ENCODE measurements at regions not wholly inside any gene's neighbourhood (a gene's known extent, or its start where the extent isn't known, plus 50 kb on each side); places are given as distances from the start of the nearest gene placed in this dataset.

GRCh38 chr3:20673866-20674265, 487.9 kb upstream of the SGO1 start:
- Mint-ChIP-seq H3K4me1 (no peaks in the 10 kb centered on the region), H3K27ac (no peak overlapping the region), H3K36me3 (no peaks in the 10 kb centered on the region), H3K27me3 (ENCODE audit: low read depth in 3 of 3) (peaks cover 0 to 2% (median 1%) of the 10 kb centered on the region in 3 donors), H3K9me3 (peaks cover 0 to 13% (median 4%) of the 10 kb centered on the region in 7 donors), H3K4me3 (no peak overlapping the region)
- Histone ChIP-seq H4K20me1 (ENCODE audit: insufficient read depth, low read length) (no peaks in the 10 kb centered on the region), H3K4me3 (replicated peaks in 1 of 3; ENCODE audit: low read depth in 2 of 3, low read length in 3 of 3) (no peak overlapping the region), H3K27me3 (ENCODE audit: control insufficient read depth in 2 of 2, insufficient read depth in 2 of 2, low read length in 2 of 2) (no peaks in the 10 kb centered on the region), H3K9me3 (replicated peaks in 1 of 2; ENCODE audit: control insufficient read depth in 1 of 2, insufficient read depth in 1 of 2, low read length in 2 of 2) (peaks cover 0 to 11% of the 10 kb centered on the region in 2 donors), H3K4me2 (replicated peaks; ENCODE audit: extremely low read depth, low read length, poor library complexity, severe bottlenecking) (no peak overlapping the region), H3K36me3 (replicated peaks in 1 of 2; ENCODE audit: control insufficient read depth in 1 of 2, insufficient read depth in 2 of 2, low read length in 2 of 2) (no peaks in the 10 kb centered on the region), H3K9ac (ENCODE audit: insufficient read depth, low read length, poor library complexity, severe bottlenecking) (no peak overlapping the region), H3K4me1 (ENCODE audit: control insufficient read depth in 1 of 2, insufficient read depth in 2 of 2, low read length in 2 of 2) (no peaks in the 10 kb centered on the region), H3K27ac (ENCODE audit: low read depth in 1 of 2, low read length in 2 of 2) (no peak overlapping the region), H3K79me2 (ENCODE audit: insufficient read depth, low read length) (no peaks in the 10 kb centered on the region), H2AFZ (ENCODE audit: insufficient read depth, low read depth, low read length, poor library complexity, severe bottlenecking) (no peak overlapping the region)
- DNase-seq = no peak
- no CpG with 5 or more reads among the region's 1 CpG for WGBS (ENCODE audit: insufficient coverage)
- intact Hi-C loops (cut with micrococcal nuclease) = no loop called here
- no peak for TF ChIP-seq CTCF (IDR thresholded peaks at IDR 0.05)

DNA sequence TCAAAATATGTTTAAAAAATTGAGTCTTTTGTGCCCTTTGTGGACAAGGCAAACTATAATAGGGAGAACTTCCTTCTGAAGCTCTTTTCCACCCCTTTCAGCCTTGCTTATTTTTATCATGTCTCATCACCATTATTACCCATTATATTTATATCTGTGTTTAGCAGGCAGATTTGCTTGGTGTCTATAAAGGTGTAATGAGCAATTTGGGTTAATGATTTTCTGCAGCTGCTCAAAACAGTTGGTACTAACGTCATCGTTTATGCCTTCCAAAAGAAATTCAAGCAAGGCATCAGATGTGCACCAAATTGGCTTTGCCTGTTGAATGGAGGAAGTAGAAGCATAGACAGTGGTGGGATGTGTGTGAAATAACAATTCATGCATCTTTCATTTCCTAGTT, 483.7 kb upstream of the SGO1 start:
- intact Hi-C loops (cut with micrococcal nuclease) = no loop called here
- Histone ChIP-seq H4K20me1 (ENCODE audit: insufficient read depth, low read length) (no peaks in the 10 kb centered on the region), H3K9me3 (replicated peaks in 1 of 2; ENCODE audit: control insufficient read depth in 1 of 2, insufficient read depth in 1 of 2, low read length in 2 of 2) (peaks cover 5 to 10% of the 10 kb centered on the region in 2 donors), H3K9ac (ENCODE audit: insufficient read depth, low read length, poor library complexity, severe bottlenecking) (no peak overlapping the region), H3K4me1 (ENCODE audit: control insufficient read depth in 1 of 2, insufficient read depth in 2 of 2, low read length in 2 of 2) (no peaks in the 10 kb centered on the region), H2AFZ (ENCODE audit: insufficient read depth, low read depth, low read length, poor library complexity, severe bottlenecking) (no peak overlapping the region), H3K27me3 (ENCODE audit: control insufficient read depth in 2 of 2, insufficient read depth in 2 of 2, low read length in 2 of 2) (no peaks in the 10 kb centered on the region), H3K27ac (ENCODE audit: low read depth in 1 of 2, low read length in 2 of 2) (no peak overlapping the region), H3K4me2 (replicated peaks; ENCODE audit: extremely low read depth, low read length, poor library complexity, severe bottlenecking) (no peak overlapping the region), H3K4me3 (replicated peaks in 1 of 3; ENCODE audit: low read depth in 2 of 3, low read length in 3 of 3) (no peak overlapping the region), H3K36me3 (replicated peaks in 1 of 2; ENCODE audit: control insufficient read depth in 1 of 2, insufficient read depth in 2 of 2, low read length in 2 of 2) (no peaks in the 10 kb centered on the region), H3K79me2 (ENCODE audit: insufficient read depth, low read length) (no peaks in the 10 kb centered on the region)
- Mint-ChIP-seq H3K4me1 (no peaks in the 10 kb centered on the region), H3K36me3 (no peaks in the 10 kb centered on the region), H3K27ac (no peak overlapping the region), H3K9me3 (peaks cover 0 to 8% (median 3%) of the 10 kb centered on the region in 7 donors), H3K4me3 (no peak overlapping the region), H3K27me3 (ENCODE audit: low read depth in 3 of 3) (no peaks in the 10 kb centered on the region)
- TF ChIP-seq CTCF (IDR thresholded peaks at IDR 0.05) = no peak
- 60% methylated on average over 1 of the region's 2 CpGs for WGBS (ENCODE audit: insufficient coverage)
- no peak for DNase-seq

All from CD14-positive monocyte (primary cell).